ENCODE measurements at regions not wholly inside any gene's neighbourhood (a gene's known extent, or its start where the extent isn't known, plus 50 kb on each side); places are given as distances from the start of the nearest gene placed in this dataset.

- Histone ChIP-seq H3K9me3 (ENCODE audit: control insufficient read depth, insufficient read depth, low read length) (no peaks in the 10 kb centered on the region), H3K4me3 (ENCODE audit: low read depth, low read length) (no peak overlapping the region), H3K4me1 (ENCODE audit: control insufficient read depth, insufficient read depth, low read length) (no peaks in the 10 kb centered on the region), H3K27me3 (ENCODE audit: control insufficient read depth, insufficient read depth, low read length) (no peaks in the 10 kb centered on the region), H3K36me3 (ENCODE audit: control insufficient read depth, insufficient read depth, low read length) (no peaks in the 10 kb centered on the region), H3K9ac (ENCODE audit: low read depth, low read length) (no peak overlapping the region)
Observed at GRCh38 chr6:139514819-139515218, 140.4 kb upstream of the CITED2 start.

GRCh38 chr6:139510040-139510790 lies 135.8 kb upstream of the CITED2 start:
- Histone ChIP-seq H3K4me3 (ENCODE audit: low read depth, low read length) (no peak overlapping the region), H3K27me3 (ENCODE audit: control insufficient read depth, insufficient read depth, low read length) (no peaks in the 10 kb centered on the region), H3K9me3 (ENCODE audit: control insufficient read depth, insufficient read depth, low read length) (no peaks in the 10 kb centered on the region), H3K36me3 (ENCODE audit: control insufficient read depth, insufficient read depth, low read length) (no peaks in the 10 kb centered on the region), H3K9ac (ENCODE audit: low read depth, low read length) (no peak overlapping the region), H3K4me1 (ENCODE audit: control insufficient read depth, insufficient read depth, low read length) (no peaks in the 10 kb centered on the region)

GRCh38 chr6:139509167-139509566 lies 134.7 kb upstream of the CITED2 start:
- H3K9me3 ChIP-seq (ENCODE audit: control insufficient read depth, insufficient read depth, low read length): no peaks in the 10 kb centered on the region
- no peaks in the 10 kb centered on the region for H3K4me1 ChIP-seq (ENCODE audit: control insufficient read depth, insufficient read depth, low read length)
- no peak overlapping the region for H3K4me3 ChIP-seq (ENCODE audit: low read depth, low read length)
- H3K9ac ChIP-seq (ENCODE audit: low read depth, low read length): no peak overlapping the region
- no peaks in the 10 kb centered on the region for H3K36me3 ChIP-seq (ENCODE audit: control insufficient read depth, insufficient read depth, low read length)
- no peaks in the 10 kb centered on the region for H3K27me3 ChIP-seq (ENCODE audit: control insufficient read depth, insufficient read depth, low read length)

- no peaks in the 10 kb centered on the region for H3K9me3 ChIP-seq (ENCODE audit: control insufficient read depth, insufficient read depth, low read length)
- no peak overlapping the region for H3K9ac ChIP-seq (ENCODE audit: low read depth, low read length)
- no peaks in the 10 kb centered on the region for H3K4me1 ChIP-seq (ENCODE audit: control insufficient read depth, insufficient read depth, low read length)
- no peak overlapping the region for H3K4me3 ChIP-seq (ENCODE audit: low read depth, low read length)
- no peaks in the 10 kb centered on the region for H3K27me3 ChIP-seq (ENCODE audit: control insufficient read depth, insufficient read depth, low read length)
- no peaks in the 10 kb centered on the region for H3K36me3 ChIP-seq (ENCODE audit: control insufficient read depth, insufficient read depth, low read length)
Observed at GRCh38 chr6:139508576-139508975, 134.1 kb upstream of the CITED2 start.

- H3K4me3 ChIP-seq (ENCODE audit: low read depth, low read length): no peak overlapping the region
- no peaks in the 10 kb centered on the region for H3K9me3 ChIP-seq (ENCODE audit: control insufficient read depth, insufficient read depth, low read length)
- no peaks in the 10 kb centered on the region for H3K36me3 ChIP-seq (ENCODE audit: control insufficient read depth, insufficient read depth, low read length)
- H3K9ac ChIP-seq (ENCODE audit: low read depth, low read length): no peak overlapping the region
- no peaks in the 10 kb centered on the region for H3K4me1 ChIP-seq (ENCODE audit: control insufficient read depth, insufficient read depth, low read length)
- H3K27me3 ChIP-seq (ENCODE audit: control insufficient read depth, insufficient read depth, low read length): no peaks in the 10 kb centered on the region
Observed at GRCh38 chr6:139508023-139508422, 133.6 kb upstream of the CITED2 start.

- no peak overlapping the region for H3K4me3 ChIP-seq (ENCODE audit: low read depth, low read length)
- H3K9me3 ChIP-seq (ENCODE audit: control insufficient read depth, insufficient read depth, low read length): no peaks in the 10 kb centered on the region
- no peak overlapping the region for H3K9ac ChIP-seq (ENCODE audit: low read depth, low read length)
- no peaks in the 10 kb centered on the region for H3K27me3 ChIP-seq (ENCODE audit: control insufficient read depth, insufficient read depth, low read length)
- no peaks in the 10 kb centered on the region for H3K36me3 ChIP-seq (ENCODE audit: control insufficient read depth, insufficient read depth, low read length)
- peaks cover 7% of the 10 kb centered on the region for H3K4me1 ChIP-seq (ENCODE audit: control insufficient read depth, insufficient read depth, low read length)
Observed at GRCh38 chr6:139500977-139501376, 126.5 kb upstream of the CITED2 start.

GRCh38 chr6:139498715-139499114 lies 124.3 kb upstream of the CITED2 start:
- Histone ChIP-seq H3K4me1 (ENCODE audit: control insufficient read depth, insufficient read depth, low read length) (peaks cover 7% of the 10 kb centered on the region), H3K9ac (ENCODE audit: low read depth, low read length) (no peak overlapping the region), H3K4me3 (ENCODE audit: low read depth, low read length) (no peak overlapping the region), H3K9me3 (ENCODE audit: control insufficient read depth, insufficient read depth, low read length) (no peaks in the 10 kb centered on the region), H3K36me3 (ENCODE audit: control insufficient read depth, insufficient read depth, low read length) (no peaks in the 10 kb centered on the region), H3K27me3 (ENCODE audit: control insufficient read depth, insufficient read depth, low read length) (no peaks in the 10 kb centered on the region)

GRCh38 chr6:139497345-139497961 lies 123.0 kb upstream of the CITED2 start:
- Histone ChIP-seq H3K27me3 (ENCODE audit: control insufficient read depth, insufficient read depth, low read length) (no peaks in the 10 kb centered on the region), H3K9ac (ENCODE audit: low read depth, low read length) (no peak overlapping the region), H3K36me3 (ENCODE audit: control insufficient read depth, insufficient read depth, low read length) (no peaks in the 10 kb centered on the region), H3K9me3 (ENCODE audit: control insufficient read depth, insufficient read depth, low read length) (no peaks in the 10 kb centered on the region), H3K4me3 (ENCODE audit: low read depth, low read length) (no peak overlapping the region), H3K4me1 (ENCODE audit: control insufficient read depth, insufficient read depth, low read length) (peaks cover 7% of the 10 kb centered on the region)

- H3K9me3 ChIP-seq (ENCODE audit: control insufficient read depth, insufficient read depth, low read length): no peaks in the 10 kb centered on the region
- no peak overlapping the region for H3K9ac ChIP-seq (ENCODE audit: low read depth, low read length)
- no peak overlapping the region for H3K4me3 ChIP-seq (ENCODE audit: low read depth, low read length)
- H3K27me3 ChIP-seq (ENCODE audit: control insufficient read depth, insufficient read depth, low read length): no peaks in the 10 kb centered on the region
- H3K36me3 ChIP-seq (ENCODE audit: control insufficient read depth, insufficient read depth, low read length): no peaks in the 10 kb centered on the region
- peaks cover 7% of the 10 kb centered on the region for H3K4me1 ChIP-seq (ENCODE audit: control insufficient read depth, insufficient read depth, low read length)
Observed at GRCh38 chr6:139496654-139497344, 122.4 kb upstream of the CITED2 start.

GRCh38 chr6:139494376-139494990 lies 120.0 kb upstream of the CITED2 start:
- H3K27me3 ChIP-seq (ENCODE audit: control insufficient read depth, insufficient read depth, low read length): no peaks in the 10 kb centered on the region
- no peaks in the 10 kb centered on the region for H3K36me3 ChIP-seq (ENCODE audit: control insufficient read depth, insufficient read depth, low read length)
- peaks cover 5% of the 10 kb centered on the region for H3K4me1 ChIP-seq (ENCODE audit: control insufficient read depth, insufficient read depth, low read length)
- H3K9ac ChIP-seq (ENCODE audit: low read depth, low read length): no peak overlapping the region
- no peaks in the 10 kb centered on the region for H3K9me3 ChIP-seq (ENCODE audit: control insufficient read depth, insufficient read depth, low read length)
- no peak overlapping the region for H3K4me3 ChIP-seq (ENCODE audit: low read depth, low read length)

- Histone ChIP-seq H3K4me1 (ENCODE audit: control insufficient read depth, insufficient read depth, low read length) (no peaks in the 10 kb centered on the region), H3K4me3 (ENCODE audit: low read depth, low read length) (no peak overlapping the region), H3K27me3 (ENCODE audit: control insufficient read depth, insufficient read depth, low read length) (no peaks in the 10 kb centered on the region), H3K36me3 (ENCODE audit: control insufficient read depth, insufficient read depth, low read length) (no peaks in the 10 kb centered on the region), H3K9ac (ENCODE audit: low read depth, low read length) (no peak overlapping the region), H3K9me3 (ENCODE audit: control insufficient read depth, insufficient read depth, low read length) (no peaks in the 10 kb centered on the region)
Observed at GRCh38 chr6:139490482-139490881, 116.0 kb upstream of the CITED2 start.
